Panc1 (cell line): ENCODE measurements at regions not wholly inside any gene's neighbourhood (a gene's known extent, or its start where the extent isn't known, plus 50 kb on each side); places are given as distances from the start of the nearest gene placed in this dataset.

Source experiments
- ATAC-seq: fragments of 200-7000 bp; cut with Tn5 transposase; 2 replicates; pipeline ENCODE4 v1.9.1; 2020; ENCODE audit warnings: mild to moderate bottlenecking, moderate library complexity
- BruUV-seq: library from RNA; stranded (reverse); fragments of 400-500 nt; replicated peaks from 2 replicates; lab custom pipeline; 2021; lab: Mats Ljungman, UMichigan
- CTCF ChIA-PET: fragments of 300-600 bp; sonication (Branson Sonifier 250); formaldehyde crosslinking; loops from one replicate; lab custom pipeline; 2022; ENCODE audit warnings: antibody characterized with exemption; lab: Charles Lee
- POLR2A ChIA-PET: fragments of 300-600 bp; sonication (Branson Sonifier 250); formaldehyde crosslinking; loops from one replicate; lab custom pipeline; 2022; ENCODE audit warnings: antibody characterized with exemption; lab: Charles Lee
- DNase-seq: peaks from one replicate; pipeline ENCODE4 v3.0.0-alpha.2; 2010; ENCODE audit warnings: low read depth, low spot score
- H3K27ac ChIP-seq: 2 replicates; pipeline ENCODE4 v1.5.1; 2011; ENCODE audit warnings: mild to moderate bottlenecking, low read length, inconsistent platforms
- H3K27me3 ChIP-seq: fragments of 200-500 bp; sonication (Bioruptor generic); 2 replicates; pipeline ENCODE4 v1.6.0; 2014; ENCODE audit warnings: low read length, inconsistent platforms; ENCODE audit not compliant: control insufficient read depth, insufficient read depth
- H3K36me3 ChIP-seq: fragments of 200-500 bp; sonication (Bioruptor generic); 2 replicates; pipeline ENCODE4 v1.5.1; 2014; ENCODE audit warnings: inconsistent platforms, mild to moderate bottlenecking, low read length, moderate library complexity; ENCODE audit not compliant: control insufficient read depth, insufficient read depth
- H3K4me1 ChIP-seq: 2 replicates; pipeline ENCODE4 v1.5.1; 2011; ENCODE audit warnings: inconsistent platforms, mild to moderate bottlenecking, low read length, moderate library complexity; ENCODE audit not compliant: control insufficient read depth, insufficient read depth
- H3K4me3 ChIP-seq, 2 experiments: 2 replicates each; pipeline ENCODE4 v1.5.1; 2011 to 2012; ENCODE audit warnings: low read depth in 2 of 2, low read length in 2 of 2, mild to moderate bottlenecking in 2 of 2, inconsistent platforms in 1 of 2, moderate library complexity in 1 of 2
- H3K9me3 ChIP-seq: fragments of 200-500 bp; sonication (Bioruptor generic); 2 replicates; pipeline ENCODE4 v1.5.1; 2014; ENCODE audit warnings: low read depth, mild to moderate bottlenecking, inconsistent platforms, low read length, moderate library complexity; ENCODE audit not compliant: control insufficient read depth, insufficient read depth
- POLR2AphosphoS5 ChIP-seq: IDR thresholded peaks from 2 replicates; pipeline ENCODE4 v1.6.1; 2012; ENCODE audit warnings: mild to moderate bottlenecking, low read depth, low read length, moderate library complexity
- SIN3A ChIP-seq: IDR thresholded peaks from 2 replicates; pipeline ENCODE4 v1.6.1; 2012; ENCODE audit warnings: low read depth, mild to moderate bottlenecking, low read length, moderate library complexity, borderline replicate concordance; ENCODE audit not compliant: insufficient read depth
- TCF7L2 ChIP-seq: IDR thresholded peaks from 2 replicates; pipeline ENCODE4 v1.6.1; 2011; ENCODE audit warnings: mild to moderate bottlenecking, low read depth, low read length, inconsistent platforms
- in situ Hi-C: cut with HindIII; loops from 2 replicates; pipeline ENCODE4 v1.10.0; 2016; ENCODE audit warnings: low sequenced_read_pairs, low pct_unique_long_range_greater_than_20kb
- intact Hi-C: fragments of 100-400 bp; cut with micrococcal nuclease; formaldehyde crosslinking; loops from one replicate; pipeline ENCODE4 v1.10.0; 2022; ENCODE audit not compliant: unreplicated experiment
- TF ChIP-seq, protein P1 (sequence below): fragments of 450-650 bp; IDR thresholded peaks from 2 replicates; pipeline ENCODE4 v1.5.1; 2017; ENCODE audit warnings: mild to moderate bottlenecking
- TF ChIP-seq, protein P2 (sequence below), 2 experiments: IDR thresholded peaks; 2 replicates each; pipeline ENCODE4 v1.6.1; 2011 to 2012; ENCODE audit warnings: low read depth in 2 of 2, control low read depth in 1 of 2, low read length in 1 of 2, mild to moderate bottlenecking in 1 of 2, moderate library complexity in 1 of 2; ENCODE audit not compliant: insufficient read depth in 1 of 2

DNA sequence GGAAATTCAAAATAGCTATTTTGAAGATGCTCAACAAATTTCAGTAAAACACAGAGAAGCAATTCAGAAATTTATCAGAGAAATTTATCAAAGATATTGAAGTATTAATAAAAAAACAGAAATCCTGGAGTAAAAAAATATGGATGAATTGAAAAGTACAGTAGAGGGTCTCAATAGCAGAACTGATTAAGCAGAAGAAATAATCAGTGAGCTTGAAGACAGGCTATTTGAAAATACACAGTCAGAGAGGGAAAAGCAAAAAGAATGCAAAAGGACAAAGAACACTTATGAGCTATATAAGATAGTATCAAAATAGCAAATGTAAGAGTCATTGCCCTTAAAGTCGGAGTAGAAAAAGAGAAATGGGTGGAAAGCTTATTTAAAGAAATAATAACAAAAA, 107.9 kb upstream of the PPP2R2B start:
- BruUV-seq, result no TSS peak
- CTCF ChIA-PET, result no interaction called here

DNA sequence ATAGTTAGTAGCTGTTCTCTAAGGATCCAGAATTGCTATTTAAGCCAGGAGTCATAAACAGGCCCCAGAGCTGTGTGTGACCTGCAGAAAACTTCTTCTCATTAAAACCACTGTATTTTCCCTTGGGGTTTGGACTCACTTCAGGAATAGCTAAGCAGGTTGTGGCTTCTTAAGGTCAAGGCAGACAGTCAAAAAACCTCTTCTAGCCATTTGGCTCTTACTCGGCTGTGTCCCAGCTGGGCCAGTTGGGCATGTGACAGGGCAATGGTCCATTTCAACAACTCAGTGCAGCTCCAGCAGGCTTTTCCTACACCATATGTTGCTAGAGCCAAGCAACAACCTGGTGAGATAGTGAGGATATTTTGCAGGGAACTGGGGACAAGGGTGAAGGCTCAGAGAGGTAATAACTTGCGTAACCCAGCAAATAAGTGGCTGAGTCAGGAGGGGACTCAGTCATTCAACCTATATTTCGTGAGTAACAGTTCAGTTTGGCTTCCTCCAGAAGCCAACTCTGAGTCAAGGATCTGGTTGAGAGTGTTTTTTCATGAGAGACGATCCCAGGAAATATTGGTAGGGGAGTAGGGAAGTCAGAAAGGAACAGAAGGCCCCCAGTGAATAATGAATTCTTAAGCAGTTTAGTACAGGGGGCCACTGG, 115.4 kb upstream of the PPP2R2B start:
- ChIA-PET POLR2A (no interaction called here), CTCF (no interaction called here)
- BruUV-seq, result no TSS peak
- Histone ChIP-seq H3K4me3 (no peak overlapping the region), H3K9me3 (no peaks in the 10 kb centered on the region), H3K27ac (no peak overlapping the region), H3K27me3 (no peaks in the 10 kb centered on the region), H3K36me3 (no peaks in the 10 kb centered on the region), H3K4me1 (no peaks in the 10 kb centered on the region)
- intact Hi-C loops (no loop called here), in situ Hi-C loops (no loop called here)
- no peak for ATAC-seq
- no peak for DNase-seq
- TF ChIP-seq POLR2AphosphoS5 (no peak), SIN3A (no peak), TCF7L2 (no peak)
- TF ChIP-seq, protein P1, sequence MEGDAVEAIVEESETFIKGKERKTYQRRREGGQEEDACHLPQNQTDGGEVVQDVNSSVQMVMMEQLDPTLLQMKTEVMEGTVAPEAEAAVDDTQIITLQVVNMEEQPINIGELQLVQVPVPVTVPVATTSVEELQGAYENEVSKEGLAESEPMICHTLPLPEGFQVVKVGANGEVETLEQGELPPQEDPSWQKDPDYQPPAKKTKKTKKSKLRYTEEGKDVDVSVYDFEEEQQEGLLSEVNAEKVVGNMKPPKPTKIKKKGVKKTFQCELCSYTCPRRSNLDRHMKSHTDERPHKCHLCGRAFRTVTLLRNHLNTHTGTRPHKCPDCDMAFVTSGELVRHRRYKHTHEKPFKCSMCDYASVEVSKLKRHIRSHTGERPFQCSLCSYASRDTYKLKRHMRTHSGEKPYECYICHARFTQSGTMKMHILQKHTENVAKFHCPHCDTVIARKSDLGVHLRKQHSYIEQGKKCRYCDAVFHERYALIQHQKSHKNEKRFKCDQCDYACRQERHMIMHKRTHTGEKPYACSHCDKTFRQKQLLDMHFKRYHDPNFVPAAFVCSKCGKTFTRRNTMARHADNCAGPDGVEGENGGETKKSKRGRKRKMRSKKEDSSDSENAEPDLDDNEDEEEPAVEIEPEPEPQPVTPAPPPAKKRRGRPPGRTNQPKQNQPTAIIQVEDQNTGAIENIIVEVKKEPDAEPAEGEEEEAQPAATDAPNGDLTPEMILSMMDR, result no peak
- TF ChIP-seq, protein P2, sequence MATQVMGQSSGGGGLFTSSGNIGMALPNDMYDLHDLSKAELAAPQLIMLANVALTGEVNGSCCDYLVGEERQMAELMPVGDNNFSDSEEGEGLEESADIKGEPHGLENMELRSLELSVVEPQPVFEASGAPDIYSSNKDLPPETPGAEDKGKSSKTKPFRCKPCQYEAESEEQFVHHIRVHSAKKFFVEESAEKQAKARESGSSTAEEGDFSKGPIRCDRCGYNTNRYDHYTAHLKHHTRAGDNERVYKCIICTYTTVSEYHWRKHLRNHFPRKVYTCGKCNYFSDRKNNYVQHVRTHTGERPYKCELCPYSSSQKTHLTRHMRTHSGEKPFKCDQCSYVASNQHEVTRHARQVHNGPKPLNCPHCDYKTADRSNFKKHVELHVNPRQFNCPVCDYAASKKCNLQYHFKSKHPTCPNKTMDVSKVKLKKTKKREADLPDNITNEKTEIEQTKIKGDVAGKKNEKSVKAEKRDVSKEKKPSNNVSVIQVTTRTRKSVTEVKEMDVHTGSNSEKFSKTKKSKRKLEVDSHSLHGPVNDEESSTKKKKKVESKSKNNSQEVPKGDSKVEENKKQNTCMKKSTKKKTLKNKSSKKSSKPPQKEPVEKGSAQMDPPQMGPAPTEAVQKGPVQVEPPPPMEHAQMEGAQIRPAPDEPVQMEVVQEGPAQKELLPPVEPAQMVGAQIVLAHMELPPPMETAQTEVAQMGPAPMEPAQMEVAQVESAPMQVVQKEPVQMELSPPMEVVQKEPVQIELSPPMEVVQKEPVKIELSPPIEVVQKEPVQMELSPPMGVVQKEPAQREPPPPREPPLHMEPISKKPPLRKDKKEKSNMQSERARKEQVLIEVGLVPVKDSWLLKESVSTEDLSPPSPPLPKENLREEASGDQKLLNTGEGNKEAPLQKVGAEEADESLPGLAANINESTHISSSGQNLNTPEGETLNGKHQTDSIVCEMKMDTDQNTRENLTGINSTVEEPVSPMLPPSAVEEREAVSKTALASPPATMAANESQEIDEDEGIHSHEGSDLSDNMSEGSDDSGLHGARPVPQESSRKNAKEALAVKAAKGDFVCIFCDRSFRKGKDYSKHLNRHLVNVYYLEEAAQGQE (IDR thresholded peaks at IDR 0.05; ENCODE audit: insufficient read depth in 1 of 2, low read depth in 2 of 2, low read length in 1 of 2), result no peak

More for the DNA sequence above, 107.9 kb upstream of the PPP2R2B start:
- no peak overlapping the region for H3K27ac ChIP-seq
- intact Hi-C loops (no loop called here), in situ Hi-C loops (no loop called here)
- POLR2A ChIA-PET, result no interaction called here
- no peak overlapping the region for H3K4me3 ChIP-seq
- no peak for DNase-seq
- H3K4me1 ChIP-seq, result no peaks in the 10 kb centered on the region
- no peak for ATAC-seq
- no peaks in the 10 kb centered on the region for H3K36me3 ChIP-seq
- H3K27me3 ChIP-seq, result no peaks in the 10 kb centered on the region
- H3K9me3 ChIP-seq, result 0 out of 2 replicates have a peak, but pooled peaks cover 3% of the 10 kb centered on the region
- TF ChIP-seq POLR2AphosphoS5 (no peak), SIN3A (no peak), TCF7L2 (no peak)
- TF ChIP-seq, protein P1, result no peak
- TF ChIP-seq, protein P2 (IDR thresholded peaks at IDR 0.05; ENCODE audit: insufficient read depth in 1 of 2, low read depth in 2 of 2, low read length in 1 of 2), result no peak
